ENCODE measurements at regions not wholly inside any gene's neighbourhood (a gene's known extent, or its start where the extent isn't known, plus 50 kb on each side); places are given as distances from the start of the nearest gene placed in this dataset.

DNA sequence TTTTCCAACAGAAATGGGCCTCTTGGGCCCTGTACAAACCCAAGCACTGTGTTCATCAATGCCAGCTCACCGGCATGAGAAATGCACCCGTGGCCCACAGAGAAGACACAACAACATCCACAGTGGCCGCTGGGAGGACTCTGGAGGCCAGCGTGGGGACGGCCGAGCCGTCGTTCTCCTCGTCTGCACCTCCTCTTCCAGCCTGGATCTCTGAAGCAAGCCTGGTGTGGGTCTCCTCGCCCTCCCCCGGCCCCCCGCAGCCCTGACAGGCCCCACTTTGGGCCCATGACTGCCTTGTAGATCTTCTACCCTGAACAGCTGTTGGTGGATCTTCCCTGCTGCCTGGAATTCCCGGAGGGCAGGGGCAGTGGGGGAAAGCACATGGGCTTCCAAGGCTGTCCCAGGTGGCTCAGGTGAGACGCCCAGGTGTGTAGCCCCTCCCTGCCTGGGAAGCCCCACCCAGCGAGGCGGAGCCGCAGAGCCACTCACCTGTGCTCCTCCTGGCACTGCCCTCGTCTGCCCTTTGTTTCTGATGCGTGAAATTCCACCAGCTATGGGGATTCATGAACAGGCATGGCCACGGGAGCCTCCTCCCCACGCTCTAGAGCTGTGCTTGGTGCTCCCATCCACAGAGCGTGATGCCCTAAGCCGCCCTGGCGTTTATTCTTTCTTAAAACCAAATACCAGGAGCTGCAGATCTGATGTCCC is 225.9 kb downstream of the BRD1 start:
- WGBS, 2 donors (ENCODE audit: extremely low coverage in 2 of 2, insufficient read length in 2 of 2, insufficient replicate concordance in 1 of 2) = no CpG with 5 or more reads among the region's 24 CpGs
- Histone ChIP-seq H3K4ac (ENCODE audit: low read length) (no peak overlapping the region), H3K9me3 (replicated peaks in 1 of 2; ENCODE audit: control insufficient read depth in 2 of 2, insufficient read depth in 1 of 2, low read depth in 1 of 2, low read length in 2 of 2) (peaks cover 0 to 1% of the 10 kb centered on the region in 2 donors), H3K79me1 (ENCODE audit: low read depth, low read length) (no peaks in the 10 kb centered on the region), H2BK5ac (ENCODE audit: low read length) (no peak overlapping the region), H3K4me3 (ENCODE audit: low read length in 2 of 2) (no peak overlapping the region), H3K23ac (ENCODE audit: low read depth, low read length, poor library complexity) (peak overlapping the region; percentile 31), H3K27ac (replicated peaks; ENCODE audit: low read length) (no peak overlapping the region), H3K4me1 (ENCODE audit: control insufficient read depth in 2 of 2, insufficient read depth in 1 of 2, low read depth in 1 of 2, low read length in 2 of 2) (no peaks in the 10 kb centered on the region), H3K4me2 (ENCODE audit: insufficient read depth, low read length, poor library complexity, severe bottlenecking) (no peak overlapping the region), H2AK5ac (ENCODE audit: low read depth, low read length) (peak overlapping the region; percentile 61), H2AFZ (ENCODE audit: low read length) (no peak overlapping the region), H3K27me3 (ENCODE audit: control insufficient read depth in 3 of 3, insufficient read depth in 3 of 3, low read depth in 1 of 3, low read length in 3 of 3) (peaks cover 0 to 3% (median 0%) of the 10 kb centered on the region in 3 experiments), H4K91ac (ENCODE audit: low read depth, low read length, poor library complexity) (no peak overlapping the region), H2BK12ac (ENCODE audit: low read length) (no peak overlapping the region), H4K8ac (ENCODE audit: low read depth, low read length) (no peak overlapping the region), H3K18ac (ENCODE audit: low read length) (peak overlapping the region; percentile 27), H2BK120ac (ENCODE audit: low read depth, low read length) (no peak overlapping the region), H3K9ac (ENCODE audit: low read depth, low read length, poor library complexity) (peak overlapping the region; percentile 60), H3K14ac (ENCODE audit: low read length) (peak overlapping the region; percentile 71), H3K36me3 (replicated peaks in 1 of 2; ENCODE audit: control insufficient read depth in 2 of 2, insufficient read depth in 2 of 2, low read length in 2 of 2) (no peaks in the 10 kb centered on the region), H2BK15ac (ENCODE audit: low read length) (no peak overlapping the region)
- no peak for DNase-seq (ENCODE audit: low spot score)

DNA sequence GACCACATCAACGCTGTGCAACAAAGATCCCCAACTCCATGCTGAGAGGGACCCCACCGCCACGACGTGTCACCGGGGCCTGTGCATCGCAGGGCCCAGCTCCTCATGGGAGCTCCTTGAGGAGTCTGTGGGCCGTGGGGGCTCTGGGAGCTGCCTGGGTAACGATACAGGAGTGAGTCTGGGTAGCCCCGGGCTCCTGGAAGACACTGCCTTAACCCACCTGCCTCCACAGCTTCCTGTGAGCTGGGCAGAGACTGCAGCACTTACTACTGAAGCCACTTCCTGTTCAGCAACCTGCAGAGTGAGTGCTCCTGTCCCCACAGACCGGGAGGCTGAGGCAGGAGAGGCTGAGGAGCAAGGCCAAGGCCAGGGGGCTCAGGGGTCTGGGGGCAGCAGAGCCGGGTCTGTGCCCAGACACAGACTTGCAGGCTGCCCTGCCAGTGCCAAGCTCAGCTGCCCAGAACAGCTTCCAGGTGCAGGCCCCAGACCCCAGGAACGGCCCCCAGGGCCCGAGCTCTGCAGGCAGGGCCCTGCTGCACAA is 226.7 kb downstream of the BRD1 start:
- peak overlapping the region; percentile 30 for H3K9ac ChIP-seq (ENCODE audit: low read depth, low read length, poor library complexity)
- H2BK120ac ChIP-seq (ENCODE audit: low read depth, low read length) = no peak overlapping the region
- peak overlapping the region; percentile 51 for H2BK15ac ChIP-seq (ENCODE audit: low read length)
- no peaks in the 10 kb centered on the region for H3K4me1 ChIP-seq (ENCODE audit: control insufficient read depth in 2 of 2, insufficient read depth in 1 of 2, low read depth in 1 of 2, low read length in 2 of 2)
- no peak overlapping the region for H3K23ac ChIP-seq (ENCODE audit: low read depth, low read length, poor library complexity)
- no peak overlapping the region for H3K14ac ChIP-seq (ENCODE audit: low read length)
- no peak overlapping the region for H4K91ac ChIP-seq (ENCODE audit: low read depth, low read length, poor library complexity)
- no peak overlapping the region for H4K8ac ChIP-seq (ENCODE audit: low read depth, low read length)
- no peaks in the 10 kb centered on the region for H3K36me3 ChIP-seq (replicated peaks in 1 of 2; ENCODE audit: control insufficient read depth in 2 of 2, insufficient read depth in 2 of 2, low read length in 2 of 2)
- H2AFZ ChIP-seq (ENCODE audit: low read length) = no peak overlapping the region
- no peaks in the 10 kb centered on the region for H3K79me1 ChIP-seq (ENCODE audit: low read depth, low read length)
- no peak overlapping the region for H3K4me2 ChIP-seq (ENCODE audit: insufficient read depth, low read length, poor library complexity, severe bottlenecking)
- no CpG with 5 or more reads among the region's 13 CpGs for WGBS, 2 donors (ENCODE audit: extremely low coverage in 2 of 2, insufficient read length in 2 of 2, insufficient replicate concordance in 1 of 2)
- peak overlapping the region; percentile 66 for H2BK12ac ChIP-seq (ENCODE audit: low read length)
- no peak overlapping the region for H2BK5ac ChIP-seq (ENCODE audit: low read length)
- H3K9me3 ChIP-seq (replicated peaks in 1 of 2; ENCODE audit: control insufficient read depth in 2 of 2, insufficient read depth in 1 of 2, low read depth in 1 of 2, low read length in 2 of 2) = peaks cover 0 to 1% of the 10 kb centered on the region in 2 donors
- peaks cover 0 to 3% (median 0%) of the 10 kb centered on the region in 3 experiments for H3K27me3 ChIP-seq (ENCODE audit: control insufficient read depth in 3 of 3, insufficient read depth in 3 of 3, low read depth in 1 of 3, low read length in 3 of 3)
- no peak overlapping the region for H3K27ac ChIP-seq (replicated peaks; ENCODE audit: low read length)
- no peak overlapping the region for H3K4ac ChIP-seq (ENCODE audit: low read length)
- H3K4me3 ChIP-seq (ENCODE audit: low read length in 2 of 2) = no peak overlapping the region
- H3K18ac ChIP-seq (ENCODE audit: low read length) = peak overlapping the region; percentile 58
- DNase-seq (ENCODE audit: low spot score) = no peak
- no peak overlapping the region for H2AK5ac ChIP-seq (ENCODE audit: low read depth, low read length)

DNA sequence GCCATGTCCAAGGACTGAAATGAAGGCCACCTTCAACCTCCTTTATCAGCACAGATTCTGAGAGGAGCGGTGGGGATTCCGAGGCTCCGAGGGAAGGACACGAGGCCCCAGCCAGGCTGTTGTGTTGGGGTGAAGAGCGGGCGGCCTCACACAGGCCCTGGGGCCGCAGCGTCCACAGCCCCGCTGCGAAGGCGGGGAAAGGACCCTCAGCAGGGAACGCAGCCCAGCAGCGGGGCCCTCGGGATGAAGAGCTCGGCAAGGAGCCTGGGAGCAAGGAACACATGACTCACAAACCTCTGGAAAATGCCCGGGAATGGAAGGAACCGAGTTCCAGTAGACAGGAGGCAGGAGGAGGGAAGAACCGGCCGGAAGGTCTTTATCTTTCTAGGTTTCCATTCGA is 227.2 kb downstream of the BRD1 start:
- Histone ChIP-seq H3K79me1 (ENCODE audit: low read depth, low read length) (no peaks in the 10 kb centered on the region), H3K4me1 (ENCODE audit: control insufficient read depth in 2 of 2, insufficient read depth in 1 of 2, low read depth in 1 of 2, low read length in 2 of 2) (no peaks in the 10 kb centered on the region)

GRCh38 chr22:49599691-49600455 is 227.8 kb downstream of the BRD1 start:
- H2AK5ac ChIP-seq (ENCODE audit: low read depth, low read length) = peak overlapping the region; percentile 77
- no peak overlapping the region for H2BK120ac ChIP-seq (ENCODE audit: low read depth, low read length)
- no peak overlapping the region for H3K4me2 ChIP-seq (ENCODE audit: insufficient read depth, low read length, poor library complexity, severe bottlenecking)
- peaks cover 0 to 10% of the 10 kb centered on the region in 2 donors for H3K9me3 ChIP-seq (replicated peaks in 1 of 2; ENCODE audit: control insufficient read depth in 2 of 2, insufficient read depth in 1 of 2, low read depth in 1 of 2, low read length in 2 of 2)
- peak overlapping the region; percentile 14 for H3K14ac ChIP-seq (ENCODE audit: low read length)
- H2BK15ac ChIP-seq (ENCODE audit: low read length) = no peak overlapping the region
- no peak for DNase-seq (ENCODE audit: low spot score)
- no peak overlapping the region for H3K4ac ChIP-seq (ENCODE audit: low read length)
- WGBS, 2 donors (ENCODE audit: extremely low coverage in 2 of 2, insufficient read length in 2 of 2, insufficient replicate concordance in 1 of 2) = no CpG with 5 or more reads among the region's 25 CpGs
- H3K36me3 ChIP-seq (replicated peaks in 1 of 2; ENCODE audit: control insufficient read depth in 2 of 2, insufficient read depth in 2 of 2, low read length in 2 of 2) = peaks cover 0 to 3% of the 10 kb centered on the region in 2 donors
- H3K4me1 ChIP-seq (ENCODE audit: control insufficient read depth in 2 of 2, insufficient read depth in 1 of 2, low read depth in 1 of 2, low read length in 2 of 2) = no peaks in the 10 kb centered on the region
- H3K4me3 ChIP-seq (ENCODE audit: low read length in 2 of 2) = no peak overlapping the region
- no peak overlapping the region for H2BK12ac ChIP-seq (ENCODE audit: low read length)
- H3K79me1 ChIP-seq (ENCODE audit: low read depth, low read length) = no peaks in the 10 kb centered on the region
- H3K23ac ChIP-seq (ENCODE audit: low read depth, low read length, poor library complexity) = no peak overlapping the region
- peak overlapping the region; percentile 23 for H4K8ac ChIP-seq (ENCODE audit: low read depth, low read length)
- no peak overlapping the region for H2AFZ ChIP-seq (ENCODE audit: low read length)
- H3K27ac ChIP-seq (replicated peaks; ENCODE audit: low read length) = no peak overlapping the region
- no peak overlapping the region for H4K91ac ChIP-seq (ENCODE audit: low read depth, low read length, poor library complexity)
- H3K18ac ChIP-seq (ENCODE audit: low read length) = peak overlapping the region; percentile 52
- no peak overlapping the region for H2BK5ac ChIP-seq (ENCODE audit: low read length)
- H3K27me3 ChIP-seq (ENCODE audit: control insufficient read depth in 3 of 3, insufficient read depth in 3 of 3, low read depth in 1 of 3, low read length in 3 of 3) = peaks cover 0 to 3% (median 0%) of the 10 kb centered on the region in 3 experiments
- peak overlapping the region; percentile 12 for H3K9ac ChIP-seq (ENCODE audit: low read depth, low read length, poor library complexity)

More for the DNA sequence above, 227.2 kb downstream of the BRD1 start:
- no peak overlapping the region for H2BK5ac ChIP-seq (ENCODE audit: low read length)
- H2BK12ac ChIP-seq (ENCODE audit: low read length) = no peak overlapping the region
- H3K9me3 ChIP-seq (replicated peaks in 1 of 2; ENCODE audit: control insufficient read depth in 2 of 2, insufficient read depth in 1 of 2, low read depth in 1 of 2, low read length in 2 of 2) = peaks cover 0 to 4% of the 10 kb centered on the region in 2 donors
- H3K23ac ChIP-seq (ENCODE audit: low read depth, low read length, poor library complexity) = no peak overlapping the region
- no peak overlapping the region for H3K4me2 ChIP-seq (ENCODE audit: insufficient read depth, low read length, poor library complexity, severe bottlenecking)
- no peak overlapping the region for H3K4me3 ChIP-seq (ENCODE audit: low read length in 2 of 2)
- no peak overlapping the region for H2AFZ ChIP-seq (ENCODE audit: low read length)
- H3K4ac ChIP-seq (ENCODE audit: low read length) = no peak overlapping the region
- no peak overlapping the region for H2BK120ac ChIP-seq (ENCODE audit: low read depth, low read length)
- no CpG with 5 or more reads among the region's 20 CpGs for WGBS, 2 donors (ENCODE audit: extremely low coverage in 2 of 2, insufficient read length in 2 of 2, insufficient replicate concordance in 1 of 2)
- no peak overlapping the region for H4K91ac ChIP-seq (ENCODE audit: low read depth, low read length, poor library complexity)
- DNase-seq (ENCODE audit: low spot score) = no peak
- no peak overlapping the region for H2BK15ac ChIP-seq (ENCODE audit: low read length)
- H4K8ac ChIP-seq (ENCODE audit: low read depth, low read length) = no peak overlapping the region
- H3K27ac ChIP-seq (replicated peaks; ENCODE audit: low read length) = no peak overlapping the region
- no peaks in the 10 kb centered on the region for H3K36me3 ChIP-seq (replicated peaks in 1 of 2; ENCODE audit: control insufficient read depth in 2 of 2, insufficient read depth in 2 of 2, low read length in 2 of 2)
- H2AK5ac ChIP-seq (ENCODE audit: low read depth, low read length) = peak overlapping the region; percentile 35
- no peak overlapping the region for H3K14ac ChIP-seq (ENCODE audit: low read length)
- peaks cover 0 to 3% (median 0%) of the 10 kb centered on the region in 3 experiments for H3K27me3 ChIP-seq (ENCODE audit: control insufficient read depth in 3 of 3, insufficient read depth in 3 of 3, low read depth in 1 of 3, low read length in 3 of 3)
- H3K9ac ChIP-seq (ENCODE audit: low read depth, low read length, poor library complexity) = no peak overlapping the region
- peak overlapping the region; percentile 58 for H3K18ac ChIP-seq (ENCODE audit: low read length)
